ENCODE measurements at regions not wholly inside any gene's neighbourhood (a gene's known extent, or its start where the extent isn't known, plus 50 kb on each side); places are given as distances from the start of the nearest gene placed in this dataset.

GRCh38 chr11:76276781-76277155, 70.5 kb upstream of the WNT11 start:
- H3K4me3 ChIP-seq (ENCODE audit: low read depth, low read length) = no peak overlapping the region
- DNase-seq (ENCODE audit: low read depth) = no peak
- TF ChIP-seq CTCF (conservative IDR thresholded peaks at IDR 0.05; ENCODE audit: low read depth, low read length) = no peak

- DNase-seq (ENCODE audit: low read depth) = no peak
- no peak overlapping the region for H3K4me3 ChIP-seq (ENCODE audit: low read depth, low read length)
- no peak for TF ChIP-seq CTCF (conservative IDR thresholded peaks at IDR 0.05; ENCODE audit: low read depth, low read length)
These were observed 69.9 kb upstream of the WNT11 start for GRCh38 chr11:76276046-76276780.

GRCh38 chr11:76275446-76275845, 69.1 kb upstream of the WNT11 start:
- H3K4me3 ChIP-seq (ENCODE audit: low read depth, low read length) = no peak overlapping the region
- TF ChIP-seq CTCF (conservative IDR thresholded peaks at IDR 0.05; ENCODE audit: low read depth, low read length) = no peak

GRCh38 chr11:76271068-76271467, 64.8 kb upstream of the WNT11 start:
- TF ChIP-seq CTCF (conservative IDR thresholded peaks at IDR 0.05; ENCODE audit: low read depth, low read length) = no peak
- DNase-seq (ENCODE audit: low read depth) = no peak
- H3K4me3 ChIP-seq (ENCODE audit: low read depth, low read length) = no peak overlapping the region

More at GRCh38 chr11:76275446-76275845, 69.1 kb upstream of the WNT11 start:
- no peak for DNase-seq (ENCODE audit: low read depth)

GRCh38 chr11:76270389-76270788, 64.1 kb upstream of the WNT11 start:
- DNase-seq (ENCODE audit: low read depth) = no peak
- TF ChIP-seq CTCF (conservative IDR thresholded peaks at IDR 0.05; ENCODE audit: low read depth, low read length) = no peak
- no peak overlapping the region for H3K4me3 ChIP-seq (ENCODE audit: low read depth, low read length)

GRCh38 chr11:76269661-76270261, 63.5 kb upstream of the WNT11 start:
- no peak for DNase-seq (ENCODE audit: low read depth)
- H3K4me3 ChIP-seq (ENCODE audit: low read depth, low read length) = no peak overlapping the region
- no peak for TF ChIP-seq CTCF (conservative IDR thresholded peaks at IDR 0.05; ENCODE audit: low read depth, low read length)

GRCh38 chr11:76269247-76269646, 62.9 kb upstream of the WNT11 start:
- H3K4me3 ChIP-seq (ENCODE audit: low read depth, low read length) = no peak overlapping the region
- DNase-seq (ENCODE audit: low read depth) = no peak
- TF ChIP-seq CTCF (conservative IDR thresholded peaks at IDR 0.05; ENCODE audit: low read depth, low read length) = no peak
